Activated T-helper 1 cell treated with anti-CD3 and anti-CD28 coated beads, Interleukin-12 subunit alpha, Interleukin-12 subunit beta, Interleukin-2, Interleukin-4 antibody, amounts not matched to agents 30 ng/mL and 10 ng/mL and 1 ng/mL, durations not matched to agents 14 hours and 24 hours and 36 hours (primary cell): ENCODE measurements at regions not wholly inside any gene's neighbourhood (a gene's known extent, or its start where the extent isn't known, plus 50 kb on each side); places are given as distances from the start of the nearest gene placed in this dataset.

Experiments
- DNase-seq: peaks from one replicate; pipeline ENCODE4 v3.0.0; 2021; ENCODE audit warnings: low spot score
- H3K27ac Mint-ChIP-seq: one replicate; pipeline ENCODE4 v1.8.0; 2021; ENCODE audit warnings: mild to moderate bottlenecking, mixed read lengths
- H3K27me3 Mint-ChIP-seq: one replicate; pipeline ENCODE4 v1.8.0; 2022; ENCODE audit warnings: mild to moderate bottlenecking, moderate library complexity, mixed read lengths; ENCODE audit not compliant: insufficient read depth
- H3K36me3 Mint-ChIP-seq: one replicate; pipeline ENCODE4 v1.8.0; 2021; ENCODE audit warnings: low read depth, mixed read lengths
- H3K4me1 Mint-ChIP-seq: one replicate; pipeline ENCODE4 v1.8.0; 2021; ENCODE audit warnings: low read depth, mixed read lengths
- H3K4me3 Mint-ChIP-seq: one replicate; pipeline ENCODE4 v1.8.0; 2021; ENCODE audit warnings: mild to moderate bottlenecking, moderate library complexity, mixed read lengths
- H3K9me3 Mint-ChIP-seq: one replicate; pipeline ENCODE4 v1.8.0; 2021; ENCODE audit warnings: mixed read lengths
- intact Hi-C: fragments of 100-400 bp; cut with micrococcal nuclease; formaldehyde crosslinking; loops from one replicate; pipeline ENCODE4 v1.15.1; 2024

DNA sequence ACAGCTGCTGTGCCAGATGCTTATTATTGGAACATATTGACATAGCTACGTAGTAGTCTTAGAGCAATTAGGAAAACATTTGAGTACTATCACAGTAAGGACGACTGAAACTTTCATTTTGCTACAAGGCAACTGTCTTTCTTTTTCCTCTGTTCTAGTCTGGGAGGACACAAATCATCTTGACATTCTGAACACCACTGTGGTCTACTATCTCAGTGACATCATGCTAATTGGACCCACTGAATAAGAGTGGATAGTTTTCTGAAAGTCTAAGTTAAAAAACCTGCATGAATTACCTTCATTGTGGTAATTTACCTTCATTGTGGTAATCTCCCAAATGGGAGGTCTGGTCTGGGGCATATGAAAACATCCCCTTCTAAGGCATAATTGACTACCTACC is 163.3 kb upstream of the MOCS1 start:
- DNase-seq = no peak
- Mint-ChIP-seq H3K27ac (no peak overlapping the region), H3K9me3 (no peaks in the 10 kb centered on the region), H3K27me3 (peaks cover 4% of the 10 kb centered on the region), H3K4me1 (no peaks in the 10 kb centered on the region), H3K36me3 (no peaks in the 10 kb centered on the region), H3K4me3 (no peak overlapping the region)
- intact Hi-C loops = no loop called here

DNA sequence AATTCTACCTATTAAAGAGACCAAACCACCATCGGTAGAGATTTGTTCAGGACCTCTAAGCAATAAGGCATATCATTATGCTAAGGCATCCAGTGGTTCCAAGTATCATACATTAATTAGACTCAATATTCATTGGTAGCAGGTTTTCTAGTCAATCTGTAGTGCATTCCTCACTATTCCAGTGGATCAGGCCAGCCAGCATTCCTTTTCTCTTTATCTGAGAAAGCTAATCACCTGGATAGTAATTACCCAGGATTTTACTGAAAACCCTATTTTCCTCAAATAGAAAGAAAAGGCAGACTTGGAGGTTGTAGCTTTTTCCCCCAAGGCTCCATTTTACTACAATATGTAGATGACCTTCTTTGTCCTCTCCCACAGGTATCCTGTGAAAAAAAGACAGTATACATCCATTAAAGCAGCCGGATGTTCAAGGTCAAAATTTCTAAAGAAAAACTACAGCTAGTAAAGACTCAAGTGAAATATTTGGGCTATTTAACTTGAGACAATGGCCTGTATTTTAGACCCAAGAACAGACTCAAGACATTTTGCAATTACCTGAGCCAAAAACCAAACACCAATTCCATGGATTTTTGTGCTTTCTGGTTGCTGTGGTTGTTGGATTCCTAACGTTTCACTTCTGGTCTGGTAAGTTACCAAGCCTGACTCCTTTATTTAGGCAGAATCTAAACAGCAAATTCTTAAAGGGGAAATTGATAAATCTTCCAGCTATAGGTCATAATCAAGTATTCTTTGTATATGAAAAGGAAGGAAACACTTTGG is 149.1 kb upstream of the MOCS1 start:
- intact Hi-C loops = no loop called here
- no peak overlapping the region for H3K4me3 Mint-ChIP-seq
- no peak for DNase-seq
- H3K4me1 Mint-ChIP-seq = no peaks in the 10 kb centered on the region
- H3K9me3 Mint-ChIP-seq = no peaks in the 10 kb centered on the region
- peaks cover 4% of the 10 kb centered on the region for H3K27me3 Mint-ChIP-seq
- H3K27ac Mint-ChIP-seq = no peak overlapping the region
- H3K36me3 Mint-ChIP-seq = no peaks in the 10 kb centered on the region

DNA sequence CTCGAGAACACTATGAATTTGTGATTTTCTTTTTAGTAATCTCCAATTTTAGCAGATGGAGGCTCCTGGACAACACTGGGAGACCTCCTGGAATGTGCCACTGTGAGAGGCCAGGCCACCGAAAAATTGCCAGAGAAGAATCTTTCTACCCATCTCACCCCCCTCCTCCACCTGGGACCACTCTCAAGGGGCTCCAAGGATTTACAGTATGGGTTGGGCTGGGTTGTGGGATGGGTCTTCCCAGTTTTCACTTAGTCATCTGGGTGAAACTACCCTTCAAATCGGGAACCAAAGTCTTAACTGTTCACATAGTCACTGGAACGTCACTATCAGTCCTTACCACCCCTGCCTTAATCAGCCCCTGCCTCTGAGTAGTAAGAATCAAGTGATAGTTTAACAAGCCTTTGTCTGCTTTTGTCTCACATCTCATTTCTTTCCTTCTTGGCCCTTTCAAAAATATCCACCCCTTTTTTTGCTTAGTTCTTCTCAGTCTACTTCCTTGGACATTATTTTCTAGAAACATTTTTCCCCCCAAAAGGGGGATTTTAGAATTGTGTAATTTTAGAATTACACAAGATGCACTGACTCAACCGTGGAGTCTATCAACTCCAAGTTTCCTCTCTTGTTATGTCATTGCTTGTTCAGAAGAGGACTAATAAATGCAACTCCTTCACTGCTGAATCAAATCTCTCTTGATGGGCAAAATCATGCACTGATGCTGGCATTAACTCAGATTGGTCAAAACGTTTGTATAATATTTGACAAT is 148.2 kb upstream of the MOCS1 start:
- no peaks in the 10 kb centered on the region for H3K9me3 Mint-ChIP-seq
- intact Hi-C loops = no loop called here
- no peaks in the 10 kb centered on the region for H3K36me3 Mint-ChIP-seq
- H3K4me1 Mint-ChIP-seq = no peaks in the 10 kb centered on the region
- no peak for DNase-seq
- no peak overlapping the region for H3K4me3 Mint-ChIP-seq
- peaks cover 4% of the 10 kb centered on the region for H3K27me3 Mint-ChIP-seq
- H3K27ac Mint-ChIP-seq = no peak overlapping the region

DNA sequence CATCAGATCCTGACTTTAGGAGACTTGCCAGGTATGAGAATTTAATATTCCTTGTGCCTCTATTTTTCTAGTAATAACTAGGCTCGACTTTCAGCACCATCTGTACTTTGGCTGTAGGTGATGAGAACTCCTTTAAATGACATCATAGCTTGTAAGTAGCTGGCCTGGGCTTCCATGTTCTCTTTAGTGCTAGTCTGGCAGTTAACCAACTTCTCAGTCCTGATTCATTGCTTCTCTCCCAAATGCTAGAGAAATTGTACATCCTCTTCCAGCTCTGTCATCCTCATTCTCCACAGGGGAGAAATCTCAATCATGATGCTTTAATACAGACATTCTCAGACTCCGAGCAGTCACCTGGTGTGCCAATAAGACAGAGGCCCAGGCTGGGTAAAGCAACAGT is 143.5 kb upstream of the MOCS1 start:
- Mint-ChIP-seq H3K36me3 (no peaks in the 10 kb centered on the region), H3K27me3 (peaks cover 5% of the 10 kb centered on the region), H3K4me1 (no peaks in the 10 kb centered on the region), H3K4me3 (no peak overlapping the region), H3K27ac (no peak overlapping the region), H3K9me3 (no peaks in the 10 kb centered on the region)
- no peak for DNase-seq
- intact Hi-C loops = no loop called here

DNA sequence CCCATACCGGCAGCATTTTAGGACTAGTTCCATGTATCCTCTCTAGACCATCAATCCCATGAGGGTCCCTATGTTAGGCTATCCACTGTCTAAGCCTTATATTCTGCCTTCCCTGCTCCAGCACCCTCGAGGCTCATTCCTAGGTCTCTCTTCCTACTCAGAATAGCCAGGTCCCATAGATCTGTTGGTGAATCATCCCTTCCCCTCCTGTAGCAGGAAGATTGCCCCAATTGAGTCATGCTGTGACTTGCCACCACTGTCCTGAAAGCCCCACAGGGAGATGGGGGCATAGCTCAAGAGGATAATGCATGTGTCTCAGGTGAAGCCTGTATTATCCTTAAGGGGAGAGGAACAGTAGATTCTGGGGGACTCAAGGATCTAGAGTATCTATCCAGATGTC is 143.1 kb upstream of the MOCS1 start:
- Mint-ChIP-seq H3K27ac (no peak overlapping the region), H3K4me3 (no peak overlapping the region), H3K4me1 (no peaks in the 10 kb centered on the region), H3K36me3 (no peaks in the 10 kb centered on the region), H3K27me3 (peaks cover 7% of the 10 kb centered on the region), H3K9me3 (no peaks in the 10 kb centered on the region)
- intact Hi-C loops = no loop called here
- DNase-seq = no peak

DNA sequence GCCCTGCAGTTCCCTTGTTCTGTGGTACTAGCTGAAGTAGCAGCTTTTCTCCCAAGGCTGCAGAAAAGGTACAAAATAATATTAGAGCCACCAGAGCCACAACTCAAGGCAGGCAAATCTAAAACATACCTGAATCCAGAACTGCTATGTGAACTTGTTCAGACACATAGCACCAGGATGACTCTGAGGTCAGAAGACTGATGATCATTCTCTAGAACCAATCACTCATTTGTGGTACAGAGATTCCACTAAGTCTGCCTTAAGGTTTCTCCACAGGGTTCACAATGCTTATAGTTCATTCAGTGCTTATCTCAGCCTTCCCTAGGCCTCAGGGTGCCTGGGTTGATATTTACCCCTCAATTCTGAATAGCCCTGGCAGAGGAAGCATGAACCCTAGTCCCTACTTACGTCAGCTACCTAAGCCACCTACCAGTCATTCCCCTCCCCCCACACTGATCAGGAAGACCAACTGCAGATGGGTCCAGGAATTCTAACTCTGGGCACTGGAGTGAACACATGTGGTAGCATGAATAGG is 140.9 kb upstream of the MOCS1 start:
- intact Hi-C loops = no loop called here
- no peak overlapping the region for H3K4me3 Mint-ChIP-seq
- no peak overlapping the region for H3K27ac Mint-ChIP-seq

DNA sequence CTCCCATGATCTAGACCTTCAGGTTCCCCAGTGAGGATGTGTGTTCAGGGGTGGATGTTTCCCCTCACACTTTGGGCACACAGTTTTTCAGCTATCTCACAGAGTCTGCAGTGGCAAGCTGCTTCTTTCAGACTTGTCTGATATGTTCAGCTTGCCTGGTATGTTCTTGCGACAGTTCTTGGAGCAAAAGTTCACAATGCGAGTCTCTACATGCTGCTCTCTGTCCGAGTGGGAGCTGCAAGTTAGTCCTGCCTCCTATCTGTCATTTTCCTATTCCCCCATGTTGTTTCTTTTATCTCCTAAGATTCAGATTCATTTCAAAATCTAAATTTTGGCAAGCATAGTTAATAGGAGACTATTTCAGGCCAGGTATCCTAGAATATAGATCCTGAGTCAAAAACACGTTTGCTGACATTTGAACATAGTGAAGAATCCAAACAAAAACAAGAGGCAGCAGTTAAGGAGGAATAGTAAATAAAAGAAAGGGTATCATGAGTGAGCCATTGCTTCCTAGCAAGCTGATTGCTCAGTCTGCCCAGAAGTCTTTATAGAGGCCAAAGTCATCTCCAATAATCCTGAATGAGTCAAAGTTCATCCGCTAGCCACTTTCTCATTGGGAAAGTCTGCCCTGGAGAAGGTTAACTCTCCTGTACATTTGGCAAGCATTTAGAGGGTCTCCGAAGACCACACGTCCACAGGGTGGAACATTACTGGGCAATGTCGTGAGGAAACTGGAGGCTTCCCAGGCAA is 140.2 kb upstream of the MOCS1 start:
- Mint-ChIP-seq H3K4me3 (no peak overlapping the region), H3K36me3 (no peaks in the 10 kb centered on the region), H3K9me3 (no peaks in the 10 kb centered on the region), H3K4me1 (no peaks in the 10 kb centered on the region), H3K27me3 (peaks cover 6% of the 10 kb centered on the region), H3K27ac (no peak overlapping the region)
- no peak for DNase-seq
- intact Hi-C loops = no loop called here

More for the DNA sequence above, 140.9 kb upstream of the MOCS1 start:
- DNase-seq = no peak
- Mint-ChIP-seq H3K36me3 (no peaks in the 10 kb centered on the region), H3K27me3 (peaks cover 6% of the 10 kb centered on the region), H3K9me3 (no peaks in the 10 kb centered on the region), H3K4me1 (no peaks in the 10 kb centered on the region)

DNA sequence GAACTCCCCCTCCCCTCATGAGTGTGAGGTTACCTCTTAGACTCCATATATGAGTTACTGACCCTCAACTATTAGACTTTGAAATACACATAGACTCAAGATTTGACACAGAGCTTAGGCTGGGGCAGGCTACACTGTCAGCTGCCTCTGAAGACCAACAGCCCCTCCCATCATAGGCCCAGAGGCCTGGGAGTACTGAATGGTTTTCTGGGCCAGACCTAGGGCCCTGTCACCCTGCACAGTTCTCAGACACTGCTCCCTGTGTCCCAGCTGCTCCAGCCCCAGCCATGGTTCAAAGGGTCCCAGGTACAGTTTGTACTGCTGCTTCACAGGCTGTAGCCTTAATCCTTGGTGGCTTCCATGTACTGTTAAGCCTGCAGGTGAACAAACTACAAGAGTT is 132.1 kb upstream of the MOCS1 start:
- intact Hi-C loops = no loop called here
- peaks cover 4% of the 10 kb centered on the region for H3K9me3 Mint-ChIP-seq
- no peaks in the 10 kb centered on the region for H3K4me1 Mint-ChIP-seq
- H3K27me3 Mint-ChIP-seq = peaks cover 3% of the 10 kb centered on the region
- no peak overlapping the region for H3K27ac Mint-ChIP-seq
- no peaks in the 10 kb centered on the region for H3K36me3 Mint-ChIP-seq
- no peak overlapping the region for H3K4me3 Mint-ChIP-seq
- DNase-seq = no peak

DNA sequence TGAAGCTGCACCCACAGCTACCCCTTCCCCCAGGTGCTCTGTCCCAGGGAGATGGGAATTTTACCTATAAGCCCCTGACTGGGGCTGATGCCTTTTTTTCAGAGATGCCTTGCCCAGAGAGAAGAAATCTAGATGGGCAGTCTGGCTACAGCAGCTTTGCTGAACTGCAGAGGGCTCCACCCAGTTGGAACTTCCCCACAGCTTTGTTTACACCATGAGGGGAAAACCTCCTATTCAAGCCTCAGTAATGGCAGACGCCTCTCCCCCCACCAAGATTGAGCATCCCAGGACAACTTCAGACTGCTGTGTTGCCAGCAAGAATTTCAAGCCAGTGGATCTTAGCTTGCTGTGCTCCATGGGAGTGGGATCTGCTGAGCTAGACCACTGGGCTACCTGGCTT is 122.6 kb upstream of the MOCS1 start:
- intact Hi-C loops = no loop called here
- peaks cover 1% of the 10 kb centered on the region for H3K27me3 Mint-ChIP-seq
- no peak overlapping the region for H3K4me3 Mint-ChIP-seq
- DNase-seq = no peak
- no peak overlapping the region for H3K27ac Mint-ChIP-seq
- H3K4me1 Mint-ChIP-seq = no peaks in the 10 kb centered on the region
- H3K36me3 Mint-ChIP-seq = no peaks in the 10 kb centered on the region
- no peaks in the 10 kb centered on the region for H3K9me3 Mint-ChIP-seq

DNA sequence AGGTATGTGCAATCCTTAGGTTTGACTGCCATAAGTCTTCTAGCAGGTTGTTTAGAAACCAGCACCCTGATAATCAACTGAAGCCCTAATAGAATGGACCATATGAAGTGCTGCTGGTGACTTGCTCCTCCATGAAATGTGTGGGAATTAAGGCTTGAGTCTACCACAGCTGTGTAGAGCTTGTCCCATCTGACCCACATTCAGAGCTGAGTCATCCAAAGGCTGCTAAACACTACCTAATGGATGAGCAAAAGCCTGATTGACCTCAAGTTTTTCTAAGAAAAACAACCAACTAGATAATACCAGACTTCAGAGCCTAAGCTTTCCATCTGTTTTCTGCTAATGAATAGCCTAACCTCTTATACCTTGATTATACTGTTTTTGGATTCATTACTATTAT is 120.3 kb upstream of the MOCS1 start:
- Mint-ChIP-seq H3K4me3 (no peak overlapping the region), H3K9me3 (peaks cover 5% of the 10 kb centered on the region), H3K36me3 (no peaks in the 10 kb centered on the region), H3K27ac (no peak overlapping the region), H3K4me1 (no peaks in the 10 kb centered on the region), H3K27me3 (no peaks in the 10 kb centered on the region)
- intact Hi-C loops = no loop called here
- no peak for DNase-seq

DNA sequence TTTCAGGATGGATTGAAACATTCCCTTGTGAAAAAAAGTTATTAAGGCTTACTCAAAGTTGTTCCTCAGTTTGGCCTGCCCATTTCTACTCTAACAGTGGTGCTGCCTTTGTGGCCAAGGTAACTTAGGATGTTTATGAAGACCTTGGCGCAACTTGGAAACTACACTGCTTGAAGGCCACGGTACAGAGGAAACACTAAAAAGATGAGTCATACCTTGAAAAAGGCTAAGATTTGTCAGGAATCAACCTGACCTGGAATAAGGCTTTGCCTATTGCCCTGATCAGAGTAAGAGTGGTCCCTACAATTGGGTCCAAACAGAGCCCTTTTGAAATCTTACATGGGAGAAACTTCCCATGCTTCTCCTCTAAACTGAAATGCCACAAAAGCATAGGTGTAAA is 119.9 kb upstream of the MOCS1 start:
- Mint-ChIP-seq H3K4me1 (no peaks in the 10 kb centered on the region), H3K27me3 (no peaks in the 10 kb centered on the region), H3K4me3 (no peak overlapping the region), H3K9me3 (peaks cover 5% of the 10 kb centered on the region), H3K27ac (no peak overlapping the region), H3K36me3 (no peaks in the 10 kb centered on the region)
- intact Hi-C loops = no loop called here
- no peak for DNase-seq

DNA sequence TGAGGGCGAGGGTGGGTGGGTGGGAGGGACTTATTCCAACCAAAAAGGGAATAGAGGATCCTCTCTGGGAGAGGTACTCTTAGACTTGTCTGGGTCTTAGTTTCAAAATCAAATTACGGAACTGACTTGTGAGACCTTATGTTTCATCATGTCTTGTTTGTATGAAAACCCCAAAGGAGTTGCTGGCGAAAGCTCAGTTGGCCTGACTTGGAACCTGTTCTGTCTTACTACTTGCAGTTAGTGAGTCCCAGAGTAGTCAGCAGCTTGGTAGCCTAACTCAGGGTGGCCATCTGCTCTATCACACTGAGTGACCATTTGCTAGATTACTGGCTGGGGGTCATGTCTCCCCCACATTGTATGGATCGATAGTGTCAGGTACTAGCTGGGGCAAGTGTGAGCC is 114.9 kb upstream of the MOCS1 start:
- Mint-ChIP-seq H3K36me3 (no peaks in the 10 kb centered on the region), H3K9me3 (peaks cover 5% of the 10 kb centered on the region), H3K4me1 (no peaks in the 10 kb centered on the region), H3K4me3 (no peak overlapping the region), H3K27me3 (peaks cover 2% of the 10 kb centered on the region), H3K27ac (no peak overlapping the region)
- intact Hi-C loops = no loop called here
- no peak for DNase-seq

DNA sequence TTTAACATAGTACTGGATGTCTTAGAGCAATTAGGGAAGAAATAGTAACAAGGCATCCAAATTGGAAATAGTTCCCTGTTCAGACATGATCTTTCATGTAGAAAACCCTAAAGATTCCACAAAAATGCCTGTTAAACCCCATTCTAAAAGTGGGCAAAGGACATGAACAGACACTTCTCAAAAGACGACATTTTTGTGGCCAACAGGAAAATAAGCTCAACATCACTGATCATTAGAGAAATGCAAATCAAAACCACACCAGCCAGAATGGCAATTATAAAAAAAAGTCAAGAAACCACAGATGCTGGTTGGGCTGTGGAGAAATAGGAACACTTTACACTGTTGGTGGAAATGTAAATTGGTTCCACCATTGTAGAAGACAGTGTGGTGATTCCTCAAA is 109.9 kb upstream of the MOCS1 start:
- Mint-ChIP-seq H3K9me3 (peaks cover 8% of the 10 kb centered on the region), H3K27ac (no peak overlapping the region), H3K27me3 (peaks cover 2% of the 10 kb centered on the region), H3K4me1 (peaks cover 9% of the 10 kb centered on the region), H3K4me3 (no peak overlapping the region), H3K36me3 (no peaks in the 10 kb centered on the region)
- DNase-seq = no peak
- intact Hi-C loops = no loop called here
